HL-60 (cell line): ENCODE measurements at regions not wholly inside any gene's neighbourhood (a gene's known extent, or its start where the extent isn't known, plus 50 kb on each side); places are given as distances from the start of the nearest gene placed in this dataset.

ENCODE experiments used
- DNase-seq, 2 experiments: peaks; one replicate each; pipeline ENCODE4 v3.0.0-alpha.2; 2010 to 2020; ENCODE audit warnings: low read depth in 1 of 2, low spot score in 1 of 2
- H3K27ac ChIP-seq: fragments of 250-450 bp; sonication (Bioruptor Pico); replicated peaks from 2 replicates; pipeline ENCODE4 v1.5.1; 2020; ENCODE audit warnings: mild to moderate bottlenecking, moderate library complexity
- H3K27me3 ChIP-seq: fragments of 250-450 bp; sonication (Bioruptor Pico); 2 replicates; pipeline ENCODE4 v1.5.1; 2021; ENCODE audit warnings: mild to moderate bottlenecking, moderate library complexity; ENCODE audit not compliant: insufficient read depth, poor library complexity, severe bottlenecking
- H3K4me3 ChIP-seq: replicated peaks from 2 replicates; pipeline ENCODE4 v1.5.1; 2011; ENCODE audit warnings: mild to moderate bottlenecking, control low read depth, low read length; ENCODE audit not compliant: insufficient read depth
- CTCF ChIP-seq: IDR thresholded peaks from one replicate; pipeline ENCODE4 v1.5.1; 2011; ENCODE audit warnings: low read length, control low read depth, inconsistent platforms; ENCODE audit not compliant: insufficient read depth
- GABPA ChIP-seq: IDR thresholded peaks from 2 replicates; pipeline ENCODE4 v1.6.1; 2012; ENCODE audit warnings: low read depth
- POLR2AphosphoS5 ChIP-seq: IDR thresholded peaks from 2 replicates; pipeline ENCODE4 v1.6.1; 2012; ENCODE audit warnings: low read depth
- REST ChIP-seq: IDR thresholded peaks from 2 replicates; pipeline ENCODE4 v1.6.1; 2012; ENCODE audit warnings: low read depth; ENCODE audit not compliant: insufficient replicate concordance
- SPI1 ChIP-seq: IDR thresholded peaks from 2 replicates; pipeline ENCODE4 v1.6.1; 2012; ENCODE audit warnings: low read depth, mild to moderate bottlenecking, borderline replicate concordance

- H3K27ac ChIP-seq = no peak overlapping the region
- H3K4me3 ChIP-seq = no peak overlapping the region
- TF ChIP-seq POLR2AphosphoS5 = no peak
- TF ChIP-seq SPI1 = no peak
- no peak for TF ChIP-seq CTCF
- no peak for TF ChIP-seq REST
- TF ChIP-seq GABPA = no peak
- no peaks in the 10 kb centered on the region for H3K27me3 ChIP-seq
- DNase-seq = no peak
These were observed 218.4 kb upstream of the ZNF32 start for GRCh38 chr10:43867113-43867512.

- no peak overlapping the region for H3K4me3 ChIP-seq
- DNase-seq = no peak
- no peaks in the 10 kb centered on the region for H3K27me3 ChIP-seq
- H3K27ac ChIP-seq = no peak overlapping the region
- TF ChIP-seq POLR2AphosphoS5 (no peak), GABPA (no peak), SPI1 (no peak), REST (no peak), CTCF (no peak)
These were observed 218.0 kb upstream of the ZNF32 start for GRCh38 chr10:43866712-43867111.

- Histone ChIP-seq H3K27ac (no peak overlapping the region), H3K4me3 (no peak overlapping the region), H3K27me3 (no peaks in the 10 kb centered on the region)
- no peak for DNase-seq
- TF ChIP-seq GABPA (no peak), CTCF (no peak), SPI1 (no peak), REST (no peak), POLR2AphosphoS5 (no peak)
These were observed 216.8 kb upstream of the ZNF32 start for GRCh38 chr10:43865265-43866135.
